ENCODE measurements at regions not wholly inside any gene's neighbourhood (a gene's known extent, or its start where the extent isn't known, plus 50 kb on each side); places are given as distances from the start of the nearest gene placed in this dataset.

DNA sequence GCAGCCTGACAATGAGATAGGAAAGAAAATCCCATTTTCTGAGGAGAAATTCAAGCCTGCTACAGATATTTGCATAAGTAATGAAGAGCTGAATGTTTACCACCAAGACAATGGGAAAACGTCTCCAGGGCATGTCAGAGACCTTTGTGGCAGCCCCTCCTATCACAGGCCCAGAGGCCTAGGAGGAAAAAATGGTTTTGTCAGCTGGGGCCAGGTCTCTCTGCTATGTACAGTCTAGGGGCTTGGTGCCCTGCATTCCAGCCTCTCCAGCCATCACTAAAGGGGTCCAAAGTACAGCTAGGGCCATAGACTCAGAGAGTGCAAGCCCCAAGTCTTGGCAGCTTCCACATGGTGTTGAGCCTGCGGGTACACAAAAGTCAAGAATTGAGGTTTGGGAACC is 361.6 kb upstream of the ANXA10 start:
- TF ChIP-seq POLR2A (IDR thresholded peaks at IDR 0.05; ENCODE audit: low read depth, low read length) (no peak), POLR2AphosphoS5 (IDR thresholded peaks at IDR 0.05; ENCODE audit: low read depth, low read length) (no peak)

Measured in GM12892 (cell line).